Stomach (tissue), 8 donors: ENCODE measurements at regions not wholly inside any gene's neighbourhood (a gene's known extent, or its start where the extent isn't known, plus 50 kb on each side); places are given as distances from the start of the nearest gene placed in this dataset.

Experiments used
- DNase-seq, 2 donors: peaks; one replicate each; pipeline versions ENCODE4 v3.0.0 to v3.0.0-alpha.2; 2013 to 2019
- H3K27ac ChIP-seq, 5 donors: fragments of 200-600 bp in 4 of 5; sonication (generic) in 4 of 5; one replicate each; pipeline ENCODE4 v1.5.1; 2013 to 2019; ENCODE audit warnings: mild to moderate bottlenecking in 1 of 5, moderate library complexity in 1 of 5
- H3K27me3 ChIP-seq, 3 donors: fragments of 200-600 bp; sonication (generic); one replicate each; pipeline ENCODE4 v1.5.1; 2017 to 2019; ENCODE audit warnings: mixed run types in 1 of 3
- H3K36me3 ChIP-seq, 4 donors: fragments of 200-600 bp; sonication (generic); 1 replicate in 3 of 4; 2 replicates in 1 of 4; pipeline ENCODE4 v1.5.1; 2016 to 2019
- H3K4me1 ChIP-seq, 4 donors: fragments of 200-600 bp; sonication (generic); one replicate each; pipeline ENCODE4 v1.5.1; 2016 to 2019
- H3K4me3 ChIP-seq, 4 donors: fragments of 200-600 bp; sonication (generic) in 3 of 4; one replicate each; pipeline ENCODE4 v1.5.1; 2016 to 2019; ENCODE audit warnings: mild to moderate bottlenecking in 1 of 4
- H3K9me3 ChIP-seq, 4 donors: fragments of 200-600 bp; sonication (generic); one replicate each; pipeline ENCODE4 v1.5.1; 2016 to 2019
- EP300 ChIP-seq: sonication (generic); formaldehyde crosslinking; IDR thresholded peaks from one replicate; pipeline ENCODE4 v1.6.1; 2017; ENCODE audit warnings: antibody characterized with exemption
- POLR2A ChIP-seq, 4 donors: fragments of 450-650 bp; IDR thresholded peaks; one replicate each; pipeline ENCODE4 v1.6.1; 2016; ENCODE audit warnings: antibody characterized with exemption in 4 of 4, control low read depth in 2 of 4, mild to moderate bottlenecking in 1 of 4, moderate library complexity in 1 of 4
- POLR2AphosphoS5 ChIP-seq, 3 donors: sonication (generic); formaldehyde crosslinking; IDR thresholded peaks; one replicate each; pipeline ENCODE4 v1.6.1; 2016; ENCODE audit warnings: antibody characterized with exemption in 3 of 3
- WGBS, 5 donors: extraction: QIAGEN DNeasy Blood & Tissue Kit in 3 of 5; methylation state at CpG; one replicate each; pipeline versions ENCODE4 v1.1.5 to v1.1.7; 2013 to 2018; 5-methylcytosine and 5-hydroxymethylcytosine counted together
- intact Hi-C: fragments of 100-400 bp; cut with DNase I; formaldehyde crosslinking; loops from one replicate; pipeline ENCODE4 v1.15.1; 2023; ENCODE audit warnings: low total_unique reads
- TF ChIP-seq, protein P1 (sequence below), 7 experiments: fragments of 450-650 bp in 4 of 7; fragments of 200-600 bp in 3 of 7; sonication (generic) in 3 of 7; IDR thresholded peaks; one replicate each; pipeline ENCODE4 v1.5.1; 2016 to 2019; ENCODE audit warnings: antibody characterized with exemption in 7 of 7, control low read depth in 2 of 7, mild to moderate bottlenecking in 1 of 7
- donor health status: healthy with polysubstance abuse.
- donor health status: Bipolar disorder and iron deficiency.
- donor health status: healthy.

DNA sequence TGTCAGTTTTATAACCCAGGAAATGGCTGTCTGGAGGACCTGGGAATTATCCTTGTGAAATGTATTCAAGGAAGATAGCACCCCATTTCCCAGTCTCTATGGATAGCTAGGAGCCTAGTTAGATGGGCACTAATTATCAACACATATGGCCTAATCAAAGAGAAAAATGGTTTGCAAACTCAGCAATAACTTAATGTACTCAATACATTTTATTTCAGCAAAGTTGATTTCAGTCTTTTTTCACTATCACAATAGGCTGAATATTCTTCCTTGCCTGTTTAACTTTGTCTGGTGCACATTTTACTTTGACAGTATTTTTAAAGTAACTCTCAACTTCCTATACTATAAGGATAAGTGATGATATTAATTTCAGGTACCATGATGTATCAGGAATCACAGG lies 756.3 kb downstream of the CCDC85A start:
- no peaks in the 10 kb centered on the region for H3K36me3 ChIP-seq
- TF ChIP-seq, protein P1, sequence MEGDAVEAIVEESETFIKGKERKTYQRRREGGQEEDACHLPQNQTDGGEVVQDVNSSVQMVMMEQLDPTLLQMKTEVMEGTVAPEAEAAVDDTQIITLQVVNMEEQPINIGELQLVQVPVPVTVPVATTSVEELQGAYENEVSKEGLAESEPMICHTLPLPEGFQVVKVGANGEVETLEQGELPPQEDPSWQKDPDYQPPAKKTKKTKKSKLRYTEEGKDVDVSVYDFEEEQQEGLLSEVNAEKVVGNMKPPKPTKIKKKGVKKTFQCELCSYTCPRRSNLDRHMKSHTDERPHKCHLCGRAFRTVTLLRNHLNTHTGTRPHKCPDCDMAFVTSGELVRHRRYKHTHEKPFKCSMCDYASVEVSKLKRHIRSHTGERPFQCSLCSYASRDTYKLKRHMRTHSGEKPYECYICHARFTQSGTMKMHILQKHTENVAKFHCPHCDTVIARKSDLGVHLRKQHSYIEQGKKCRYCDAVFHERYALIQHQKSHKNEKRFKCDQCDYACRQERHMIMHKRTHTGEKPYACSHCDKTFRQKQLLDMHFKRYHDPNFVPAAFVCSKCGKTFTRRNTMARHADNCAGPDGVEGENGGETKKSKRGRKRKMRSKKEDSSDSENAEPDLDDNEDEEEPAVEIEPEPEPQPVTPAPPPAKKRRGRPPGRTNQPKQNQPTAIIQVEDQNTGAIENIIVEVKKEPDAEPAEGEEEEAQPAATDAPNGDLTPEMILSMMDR (IDR thresholded peaks at IDR 0.05) = no peak
- TF ChIP-seq POLR2A (IDR thresholded peaks at IDR 0.05) (no peak), POLR2AphosphoS5 (IDR thresholded peaks at IDR 0.05) (no peak), EP300 (no peak)
- no peak overlapping the region for H3K4me3 ChIP-seq
- H3K9me3 ChIP-seq = no peaks in the 10 kb centered on the region
- intact Hi-C loops = no loop called here
- no peaks in the 10 kb centered on the region for H3K4me1 ChIP-seq
- DNase-seq = no peak
- no peaks in the 10 kb centered on the region for H3K27me3 ChIP-seq
- H3K27ac ChIP-seq = no peak overlapping the region

DNA sequence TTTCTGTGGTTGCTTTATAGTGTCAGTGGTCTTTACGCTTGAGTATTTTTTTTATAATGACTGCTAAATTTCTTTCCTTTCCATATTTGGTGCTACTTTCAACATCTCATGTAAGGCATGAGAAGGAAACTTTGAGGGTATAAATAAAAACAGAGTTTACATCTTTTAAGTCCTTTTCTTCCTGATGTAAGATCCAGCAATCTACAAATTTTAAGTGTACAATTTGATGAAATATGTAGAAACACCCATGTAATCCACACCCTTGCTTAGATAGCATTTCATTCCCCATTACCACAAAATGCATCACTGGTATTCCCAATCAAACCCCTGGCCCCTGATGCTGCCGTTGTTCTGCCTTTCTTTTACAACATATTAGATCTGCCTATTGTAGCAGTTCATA lies 769.1 kb downstream of the CCDC85A start:
- Histone ChIP-seq H3K9me3 (peaks cover 0 to 25% (median 9%) of the 10 kb centered on the region in 4 donors), H3K4me3 (no peak overlapping the region), H3K27me3 (no peaks in the 10 kb centered on the region), H3K4me1 (no peaks in the 10 kb centered on the region), H3K27ac (no peak overlapping the region), H3K36me3 (no peaks in the 10 kb centered on the region)
- intact Hi-C loops = no loop called here
- 87 to 97% (median 90%) methylated on average over 2 of the region's 2 CpGs for WGBS, 5 donors
- DNase-seq = no peak
- TF ChIP-seq, protein P1 (IDR thresholded peaks at IDR 0.05) = no peak
- TF ChIP-seq POLR2A (IDR thresholded peaks at IDR 0.05) (no peak), POLR2AphosphoS5 (IDR thresholded peaks at IDR 0.05) (no peak), EP300 (no peak)

DNA sequence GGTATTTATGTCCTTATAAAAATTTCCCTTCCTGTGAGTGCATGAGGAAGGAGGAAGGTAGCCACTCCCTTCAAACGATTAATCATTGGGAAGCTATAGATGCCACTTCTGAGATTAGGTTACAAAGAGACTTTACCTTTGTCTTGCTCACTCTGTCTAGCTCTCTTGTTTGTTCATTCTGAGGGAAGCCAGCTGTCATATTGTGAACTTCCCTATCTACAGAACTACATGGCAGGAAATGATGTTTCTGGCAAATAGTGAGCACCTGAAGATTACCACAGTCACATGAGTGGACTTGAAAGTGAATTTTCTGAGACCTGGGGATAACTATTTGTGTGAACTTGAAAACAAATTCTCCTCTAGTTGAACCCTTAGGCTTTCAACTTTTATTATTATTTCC lies 776.8 kb downstream of the CCDC85A start:
- H3K9me3 ChIP-seq = peaks cover 0 to 35% (median under 1%) of the 10 kb centered on the region in 4 donors
- no peaks in the 10 kb centered on the region for H3K4me1 ChIP-seq
- intact Hi-C loops = no loop called here
- 70 to 82% (median 77%) methylated on average over 1 of the region's 1 CpG for WGBS, 5 donors
- H3K4me3 ChIP-seq = no peak overlapping the region
- no peak for DNase-seq
- TF ChIP-seq POLR2A (IDR thresholded peaks at IDR 0.05) = no peak
- no peak for TF ChIP-seq POLR2AphosphoS5 (IDR thresholded peaks at IDR 0.05)
- TF ChIP-seq, protein P1 (IDR thresholded peaks at IDR 0.05) = no peak
- TF ChIP-seq EP300 = no peak
- H3K27me3 ChIP-seq = no peaks in the 10 kb centered on the region
- no peaks in the 10 kb centered on the region for H3K36me3 ChIP-seq
- H3K27ac ChIP-seq = no peak overlapping the region

DNA sequence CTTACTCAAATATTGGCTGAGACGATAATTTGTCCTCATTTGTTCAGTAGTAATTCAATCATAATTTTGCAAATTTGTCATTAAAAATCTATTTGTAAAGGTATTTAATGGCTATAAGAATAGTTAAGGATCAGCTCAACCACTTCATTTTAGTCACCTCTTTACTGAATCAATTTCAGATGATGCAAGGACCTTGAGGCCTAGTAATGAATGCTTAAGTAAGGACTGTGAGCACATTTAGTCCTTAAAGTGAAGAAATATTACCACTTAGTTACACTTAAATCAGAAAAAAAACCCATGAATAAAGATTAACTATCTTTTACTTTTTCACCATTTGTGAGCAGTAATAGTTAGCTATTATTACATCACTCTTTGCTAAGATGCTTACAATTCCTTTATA lies 778.9 kb downstream of the CCDC85A start:
- no peaks in the 10 kb centered on the region for H3K27me3 ChIP-seq
- WGBS, 5 donors = 87 to 100% (median 97%) methylated on average over 1 of the region's 1 CpG
- H3K4me1 ChIP-seq = no peaks in the 10 kb centered on the region
- peaks cover 0 to 24% (median 0%) of the 10 kb centered on the region in 4 donors for H3K9me3 ChIP-seq
- H3K4me3 ChIP-seq = no peak overlapping the region
- TF ChIP-seq EP300 = no peak
- TF ChIP-seq, protein P1 (IDR thresholded peaks at IDR 0.05) = no peak
- TF ChIP-seq POLR2A (IDR thresholded peaks at IDR 0.05) = no peak
- no peak for TF ChIP-seq POLR2AphosphoS5 (IDR thresholded peaks at IDR 0.05)
- H3K36me3 ChIP-seq = no peaks in the 10 kb centered on the region
- intact Hi-C loops = no loop called here
- no peak for DNase-seq
- no peak overlapping the region for H3K27ac ChIP-seq
